PC-3 (cell line): ENCODE measurements at regions not wholly inside any gene's neighbourhood (a gene's known extent, or its start where the extent isn't known, plus 50 kb on each side); places are given as distances from the start of the nearest gene placed in this dataset.
"Not testable (repeated sequence)": the region's sequence is repeated elsewhere in the genome, so short reads cannot be mapped to it uniquely, and the experiment has no call there.

Experiments
- ATAC-seq: fragments of 200-7000 bp; cut with Tn5 transposase; 2 replicates; pipeline ENCODE4 v1.9.1; 2020; ENCODE audit warnings: mild to moderate bottlenecking, moderate library complexity
- BruUV-seq: library from RNA; stranded (reverse); fragments of 400-500 nt; replicated peaks from 2 replicates; lab custom pipeline; 2021; lab: Mats Ljungman, UMichigan
- CTCF ChIA-PET: fragments of 300-600 bp; sonication (Branson Sonifier 250); formaldehyde crosslinking; loops from one replicate; lab custom pipeline; 2022; ENCODE audit warnings: antibody characterized with exemption; lab: Charles Lee
- POLR2A ChIA-PET: fragments of 300-600 bp; sonication (Branson Sonifier 250); formaldehyde crosslinking; loops from one replicate; lab custom pipeline; 2022; ENCODE audit warnings: antibody characterized with exemption; ENCODE audit not compliant: unreplicated experiment; lab: Charles Lee
- DNase-seq: peaks from one replicate; pipeline ENCODE4 v3.0.0-alpha.2; 2015
- H2AFZ ChIP-seq: fragments of 300-600 bp; sonication (generic); 2 replicates; pipeline ENCODE4 v1.6.0; 2016; ENCODE audit warnings: antibody characterized with exemption, low read length
- H3F3A ChIP-seq: fragments of 300-600 bp; sonication (generic); one replicate; pipeline ENCODE4 v1.6.0; 2017; ENCODE audit warnings: antibody characterized with exemption, low read length, control low read depth, mild to moderate bottlenecking; ENCODE audit not compliant: unreplicated experiment
- H3K27ac ChIP-seq: fragments of 300-600 bp; sonication (generic); 2 replicates; pipeline ENCODE4 v1.5.1; 2016; ENCODE audit warnings: mild to moderate bottlenecking, low read length
- H3K27me3 ChIP-seq: fragments of 300-600 bp; sonication (generic); 2 replicates; pipeline ENCODE4 v1.6.1; 2016; ENCODE audit warnings: low read length, mixed read lengths
- H3K36me3 ChIP-seq: fragments of 300-600 bp; sonication (generic); 2 replicates; pipeline ENCODE4 v1.6.1; 2016; ENCODE audit warnings: low read depth, mixed run types, low read length, mixed read lengths
- H3K4me1 ChIP-seq: fragments of 300-600 bp; sonication (generic); 2 replicates; pipeline ENCODE4 v1.5.1; 2016; ENCODE audit warnings: low read length; ENCODE audit not compliant: insufficient read depth
- H3K4me2 ChIP-seq: fragments of 300-600 bp; sonication (generic); 2 replicates; pipeline ENCODE4 v1.6.0; 2016; ENCODE audit warnings: low read length
- H3K4me3 ChIP-seq: fragments of 300-600 bp; sonication (generic); 2 replicates; pipeline ENCODE4 v1.5.1; 2016; ENCODE audit warnings: mild to moderate bottlenecking, low read length, mixed read lengths
- H3K79me2 ChIP-seq: fragments of 300-600 bp; sonication (generic); 2 replicates; pipeline ENCODE4 v1.6.1; 2017; ENCODE audit warnings: low read length, mixed read lengths
- H3K9ac ChIP-seq: fragments of 300-600 bp; sonication (generic); 2 replicates; pipeline ENCODE4 v1.6.0; 2016; ENCODE audit warnings: mild to moderate bottlenecking, low read length
- H3K9me2 ChIP-seq: fragments of 300-600 bp; sonication (generic); replicated peaks from 2 replicates; pipeline ENCODE4 v1.6.1; 2016; ENCODE audit warnings: mixed run types, low read length, mixed read lengths
- H3K9me3 ChIP-seq: fragments of 300-600 bp; sonication (generic); 2 replicates; pipeline ENCODE4 v1.6.1; 2016; ENCODE audit warnings: low read length, mixed read lengths
- H4K20me1 ChIP-seq: fragments of 300-600 bp; sonication (generic); 2 replicates; pipeline ENCODE4 v1.6.1; 2016; ENCODE audit warnings: low read length, mixed read lengths
- CTCF ChIP-seq: fragments of 300-600 bp; sonication (generic); conservative IDR thresholded peaks from 2 replicates; pipeline ENCODE4 v1.5.1; 2017; ENCODE audit warnings: antibody characterized with exemption, low read depth, mild to moderate bottlenecking, low read length
- EZH2 ChIP-seq: fragments of 300-600 bp; sonication (generic); IDR thresholded peaks from one replicate; pipeline ENCODE4 v1.6.1; 2017; ENCODE audit warnings: antibody characterized with exemption, mild to moderate bottlenecking, low read length; ENCODE audit not compliant: unreplicated experiment
- EZH2phosphoT487 ChIP-seq: fragments of 300-600 bp; sonication (generic); IDR thresholded peaks from 2 replicates; pipeline ENCODE4 v1.6.1; 2018; ENCODE audit warnings: mild to moderate bottlenecking, antibody characterized with exemption, low read length, borderline replicate concordance
- intact Hi-C: fragments of 100-400 bp; cut with micrococcal nuclease; formaldehyde crosslinking; loops from 2 replicates; pipeline ENCODE4 v1.9.0; 2023

- H3F3A ChIP-seq = no peaks in the 10 kb centered on the region
- no peaks in the 10 kb centered on the region for H3K9me2 ChIP-seq
- no peak overlapping the region for H3K27ac ChIP-seq
- POLR2A ChIA-PET = no interaction called here
- no peak overlapping the region for H3K4me2 ChIP-seq
- H2AFZ ChIP-seq = no peak overlapping the region
- no peaks in the 10 kb centered on the region for H4K20me1 ChIP-seq
- CTCF ChIA-PET = no interaction called here
- no peaks in the 10 kb centered on the region for H3K27me3 ChIP-seq
- intact Hi-C loops = no loop called here
- no peaks in the 10 kb centered on the region for H3K4me1 ChIP-seq
- H3K9ac ChIP-seq = no peak overlapping the region
- H3K36me3 ChIP-seq = no peaks in the 10 kb centered on the region
- DNase-seq (no peak), ATAC-seq (no peak)
- H3K4me3 ChIP-seq = no peak overlapping the region
- no peaks in the 10 kb centered on the region for H3K9me3 ChIP-seq
- no TSS peak for BruUV-seq
- H3K79me2 ChIP-seq = no peaks in the 10 kb centered on the region
- no peak for TF ChIP-seq CTCF
- no peak for TF ChIP-seq EZH2phosphoT487
- TF ChIP-seq EZH2 = no peak
These were observed 1907.5 kb upstream of the CDH9 start for GRCh38 chr5:28945859-28946258.

- H3F3A ChIP-seq, H2AFZ ChIP-seq, H3K79me2 ChIP-seq, POLR2A ChIA-PET, CTCF ChIA-PET, BruUV-seq, H3K4me1 ChIP-seq, H3K9me3 ChIP-seq, ATAC-seq, H3K36me3 ChIP-seq, H3K4me3 ChIP-seq, H3K9ac ChIP-seq, H4K20me1 ChIP-seq, H3K27me3 ChIP-seq, intact Hi-C loops, DNase-seq, H3K4me2 ChIP-seq, H3K27ac ChIP-seq, H3K9me2 ChIP-seq: not testable (repeated sequence)
These were observed 1891.0 kb upstream of the CDH9 start for GRCh38 chr5:28929366-28929765.

- H3K79me2 ChIP-seq, H3K36me3 ChIP-seq, ATAC-seq, H3K4me1 ChIP-seq, H3K9me2 ChIP-seq, DNase-seq, H3K27ac ChIP-seq, H2AFZ ChIP-seq, H3K27me3 ChIP-seq, BruUV-seq, intact Hi-C loops, H3K4me2 ChIP-seq, H3F3A ChIP-seq, H3K9me3 ChIP-seq, CTCF ChIA-PET, POLR2A ChIA-PET, H3K9ac ChIP-seq, H3K4me3 ChIP-seq, H4K20me1 ChIP-seq: not testable (repeated sequence)
These were observed 1890.0 kb upstream of the CDH9 start for GRCh38 chr5:28928327-28928790.

GRCh38 chr5:28927559-28928326 is 1889.4 kb upstream of the CDH9 start:
- no peak for TF ChIP-seq EZH2
- TF ChIP-seq EZH2phosphoT487 = no peak
- TF ChIP-seq CTCF = no peak
- Histone ChIP-seq H3K9me2 (no peaks in the 10 kb centered on the region), H3K79me2 (no peaks in the 10 kb centered on the region), H3K27ac (no peak overlapping the region), H3K4me1 (no peaks in the 10 kb centered on the region), H3K9me3 (no peaks in the 10 kb centered on the region), H3K9ac (no peak overlapping the region), H3K4me3 (no peak overlapping the region), H2AFZ (no peak overlapping the region), H3K36me3 (no peaks in the 10 kb centered on the region), H4K20me1 (no peaks in the 10 kb centered on the region), H3K27me3 (no peaks in the 10 kb centered on the region), H3F3A (no peaks in the 10 kb centered on the region), H3K4me2 (no peak overlapping the region)
- no TSS peak for BruUV-seq
- intact Hi-C loops = no loop called here
- ChIA-PET CTCF (no interaction called here), POLR2A (no interaction called here)
- ATAC-seq = no peak
- DNase-seq = no peak
